ENCODE measurements at regions not wholly inside any gene's neighbourhood (a gene's known extent, or its start where the extent isn't known, plus 50 kb on each side); places are given as distances from the start of the nearest gene placed in this dataset.

DNA sequence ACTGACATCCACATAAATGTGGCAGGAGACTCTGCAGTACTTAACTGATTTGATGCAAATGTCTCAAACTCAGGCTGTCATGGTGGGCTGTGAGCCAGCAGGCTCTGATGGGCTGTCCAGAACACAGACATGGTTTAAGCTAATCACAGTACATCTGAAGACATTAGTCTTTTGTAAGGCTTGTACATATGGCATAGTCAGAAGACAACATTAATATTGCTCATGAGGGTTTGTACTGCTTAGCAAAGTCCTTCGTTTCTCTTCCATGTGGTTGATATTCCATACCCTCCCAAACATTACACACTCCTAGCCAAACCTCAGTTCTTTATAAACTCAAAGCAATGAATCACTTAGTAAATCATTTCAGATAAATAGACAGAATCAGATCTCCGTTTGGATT lies 330.6 kb downstream of the RND3 start:
- Mint-ChIP-seq H3K36me3 (ENCODE audit: low read depth) (no peaks in the 10 kb centered on the region), H3K4me3 (no peak overlapping the region), H3K27ac (no peak overlapping the region), H3K9me3 (no peaks in the 10 kb centered on the region), H3K27me3 (ENCODE audit: low read depth, poor library complexity) (peaks cover 3% of the 10 kb centered on the region), H3K4me1 (no peaks in the 10 kb centered on the region)
- no peak for TF ChIP-seq CTCF (IDR thresholded peaks at IDR 0.05)
- no peak for DNase-seq

- no peaks in the 10 kb centered on the region for H3K36me3 Mint-ChIP-seq (ENCODE audit: low read depth)
Measured at GRCh38 chr2:150156415-150156814, 331.1 kb downstream of the RND3 start.

GRCh38 chr2:150154308-150154797 lies 333.1 kb downstream of the RND3 start:
- no peak for TF ChIP-seq CTCF (IDR thresholded peaks at IDR 0.05)
- no peak for DNase-seq
- no peaks in the 10 kb centered on the region for H3K9me3 Mint-ChIP-seq
- no peaks in the 10 kb centered on the region for H3K36me3 Mint-ChIP-seq (ENCODE audit: low read depth)
- H3K4me3 Mint-ChIP-seq: no peak overlapping the region
- H3K4me1 Mint-ChIP-seq: no peaks in the 10 kb centered on the region
- no peak overlapping the region for H3K27ac Mint-ChIP-seq
- H3K27me3 Mint-ChIP-seq (ENCODE audit: low read depth, poor library complexity): peaks cover 3% of the 10 kb centered on the region

More at GRCh38 chr2:150156415-150156814, 331.1 kb downstream of the RND3 start:
- no peak overlapping the region for H3K4me3 Mint-ChIP-seq
- H3K27ac Mint-ChIP-seq: no peak overlapping the region
- DNase-seq: no peak
- TF ChIP-seq CTCF (IDR thresholded peaks at IDR 0.05): no peak
- no peaks in the 10 kb centered on the region for H3K9me3 Mint-ChIP-seq
- H3K4me1 Mint-ChIP-seq: no peaks in the 10 kb centered on the region
- H3K27me3 Mint-ChIP-seq (ENCODE audit: low read depth, poor library complexity): peaks cover 3% of the 10 kb centered on the region

DNA sequence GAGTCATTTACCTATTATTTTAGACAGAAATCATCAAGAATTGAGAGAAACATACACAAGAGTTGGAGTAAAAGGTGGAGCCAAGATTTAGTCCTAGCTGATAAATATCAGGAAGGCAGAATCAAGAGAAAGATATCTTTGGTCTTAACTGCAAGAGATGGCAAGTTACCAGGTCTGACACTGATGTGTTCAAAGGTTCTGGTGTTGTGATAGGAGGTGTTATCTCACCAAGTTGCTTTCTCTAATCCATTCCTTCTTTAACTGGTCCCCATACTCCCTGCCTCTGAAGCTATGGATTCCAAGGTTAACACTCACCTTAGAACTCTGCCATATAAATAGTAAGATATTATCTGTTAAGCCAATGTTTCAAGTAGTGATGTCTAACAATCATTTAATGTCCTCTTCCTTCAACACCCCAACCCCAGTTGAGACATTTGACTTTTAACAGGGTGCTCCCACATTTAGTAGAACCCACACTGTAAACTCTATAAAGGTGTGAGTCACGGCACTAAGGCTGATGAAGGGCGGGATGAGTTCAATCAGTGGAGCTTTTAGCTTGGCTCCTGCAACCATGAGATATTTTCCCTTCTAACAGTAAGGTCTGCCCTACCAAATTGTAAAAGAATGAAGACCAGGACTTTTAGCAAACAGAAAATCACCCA lies 333.7 kb downstream of the RND3 start:
- Mint-ChIP-seq H3K4me1 (no peaks in the 10 kb centered on the region), H3K27me3 (ENCODE audit: low read depth, poor library complexity) (peaks cover 3% of the 10 kb centered on the region), H3K9me3 (no peaks in the 10 kb centered on the region), H3K36me3 (ENCODE audit: low read depth) (no peaks in the 10 kb centered on the region), H3K27ac (no peak overlapping the region), H3K4me3 (no peak overlapping the region)
- no peak for TF ChIP-seq CTCF (IDR thresholded peaks at IDR 0.05)
- DNase-seq: no peak

DNA sequence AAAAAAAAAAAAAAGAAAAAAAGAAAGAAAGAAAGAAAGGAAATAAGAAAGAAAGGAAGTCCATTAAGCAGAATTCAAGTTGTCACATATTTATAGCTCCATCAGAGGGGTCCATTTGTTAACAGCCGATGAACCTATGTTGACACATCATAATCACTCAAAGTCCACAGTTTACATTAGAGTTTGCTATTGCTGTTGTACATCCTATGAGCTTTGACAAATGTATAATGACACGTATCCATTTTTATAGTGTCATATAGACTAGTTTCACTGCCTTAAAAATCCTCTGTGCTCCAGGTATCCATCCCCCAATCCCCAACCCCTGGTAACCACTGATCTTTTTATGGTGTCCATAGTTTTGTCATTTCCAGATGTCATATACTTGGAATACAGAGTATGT lies 335.2 kb downstream of the RND3 start:
- TF ChIP-seq CTCF (IDR thresholded peaks at IDR 0.05): no peak
- Mint-ChIP-seq H3K27me3 (ENCODE audit: low read depth, poor library complexity) (peaks cover 3% of the 10 kb centered on the region), H3K4me1 (no peaks in the 10 kb centered on the region), H3K27ac (no peak overlapping the region), H3K4me3 (no peak overlapping the region), H3K36me3 (ENCODE audit: low read depth) (peaks cover 6% of the 10 kb centered on the region), H3K9me3 (peaks cover 8% of the 10 kb centered on the region)
- no peak for DNase-seq

DNA sequence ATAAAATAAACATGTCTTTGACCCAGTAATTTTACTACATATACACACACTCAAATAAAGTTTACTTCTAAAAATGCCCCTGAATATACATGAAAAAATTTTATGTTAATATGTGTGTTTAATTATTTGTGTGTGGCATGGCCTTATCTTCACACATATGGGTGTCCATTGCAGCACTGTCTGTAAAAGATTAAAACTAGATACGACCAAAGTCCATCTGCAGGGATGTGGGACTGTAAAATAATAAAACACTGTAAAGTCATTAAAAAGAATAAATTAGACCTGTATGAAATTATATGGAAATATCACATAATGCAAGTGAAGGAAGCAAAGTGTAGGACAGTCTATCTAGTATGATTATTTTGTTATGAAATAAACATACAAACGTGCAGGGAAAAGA lies 337.3 kb downstream of the RND3 start:
- peaks cover 3% of the 10 kb centered on the region for H3K27me3 Mint-ChIP-seq (ENCODE audit: low read depth, poor library complexity)
- H3K4me1 Mint-ChIP-seq: no peaks in the 10 kb centered on the region
- DNase-seq: no peak
- H3K27ac Mint-ChIP-seq: no peak overlapping the region
- H3K9me3 Mint-ChIP-seq: peaks cover 21% of the 10 kb centered on the region
- peaks cover 11% of the 10 kb centered on the region for H3K36me3 Mint-ChIP-seq (ENCODE audit: low read depth)
- no peak for TF ChIP-seq CTCF (IDR thresholded peaks at IDR 0.05)
- H3K4me3 Mint-ChIP-seq: no peak overlapping the region

Data from nephron progenitor cell (in vitro differentiated cells).